ENCODE measurements at regions not wholly inside any gene's neighbourhood (a gene's known extent, or its start where the extent isn't known, plus 50 kb on each side); places are given as distances from the start of the nearest gene placed in this dataset.

DNA sequence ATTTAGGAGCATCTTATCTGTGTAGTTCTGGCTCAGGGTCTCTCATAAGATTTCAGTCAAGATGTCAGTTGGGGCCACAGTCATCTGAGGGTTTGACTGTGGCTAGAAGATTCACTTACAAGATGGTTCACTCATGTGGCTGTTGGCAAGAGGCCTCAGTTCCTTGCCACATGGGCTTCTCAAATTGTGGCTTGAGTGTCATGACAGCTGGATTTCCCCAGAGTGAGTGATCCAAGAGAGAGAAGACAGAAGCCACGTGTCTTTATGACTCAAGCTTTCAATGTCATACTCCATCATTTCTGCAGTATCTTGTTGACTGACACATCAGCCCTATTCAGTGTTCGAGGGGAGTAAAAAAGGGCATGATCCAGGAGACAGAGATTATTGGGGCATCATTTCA is 131.3 kb upstream of the AP1S2 start:
- Histone ChIP-seq H3K36me3 (ENCODE audit: insufficient read depth, low read length) (no peaks in the 10 kb centered on the region), H3K9me3 (ENCODE audit: low read length) (no peaks in the 10 kb centered on the region), H4K20me1 (ENCODE audit: insufficient read depth, low read length) (no peaks in the 10 kb centered on the region), H3K79me2 (ENCODE audit: insufficient read depth, low read depth, low read length) (no peaks in the 10 kb centered on the region), H3K4me2 (ENCODE audit: low read length) (no peak overlapping the region), H3K27ac (ENCODE audit: low read depth, low read length, poor library complexity, severe bottlenecking) (no peak overlapping the region), H2AFZ (ENCODE audit: low read length) (no peak overlapping the region), H3K4me3 (ENCODE audit: low read depth, low read length, poor library complexity, severe bottlenecking) (no peak overlapping the region), H3K4me1 (ENCODE audit: insufficient read depth, low read length, poor library complexity, severe bottlenecking) (peaks cover 11% of the 10 kb centered on the region), H3K9me2 (ENCODE audit: insufficient read depth, low read length) (no peaks in the 10 kb centered on the region)
- intact Hi-C loops (cut with micrococcal nuclease; ENCODE audit: unreplicated experiment): no loop called here
- DNase-seq (ENCODE audit: low spot score): no peak
- ChIA-PET CTCF (ENCODE audit: unreplicated experiment) (no interaction called here), POLR2A (interaction anchor here (1.3 kb wide), 1 partner anchor 10 kb away, joined by 4 read pairs; no protein-coding TSS in a partner anchor)
- BruUV-seq (replicated peaks): no TSS peak
- no peak for TF ChIP-seq EZH2phosphoT487 (IDR thresholded peaks at IDR 0.05; ENCODE audit: borderline replicate concordance, low read depth, low read length)
- TF ChIP-seq, protein P1, sequence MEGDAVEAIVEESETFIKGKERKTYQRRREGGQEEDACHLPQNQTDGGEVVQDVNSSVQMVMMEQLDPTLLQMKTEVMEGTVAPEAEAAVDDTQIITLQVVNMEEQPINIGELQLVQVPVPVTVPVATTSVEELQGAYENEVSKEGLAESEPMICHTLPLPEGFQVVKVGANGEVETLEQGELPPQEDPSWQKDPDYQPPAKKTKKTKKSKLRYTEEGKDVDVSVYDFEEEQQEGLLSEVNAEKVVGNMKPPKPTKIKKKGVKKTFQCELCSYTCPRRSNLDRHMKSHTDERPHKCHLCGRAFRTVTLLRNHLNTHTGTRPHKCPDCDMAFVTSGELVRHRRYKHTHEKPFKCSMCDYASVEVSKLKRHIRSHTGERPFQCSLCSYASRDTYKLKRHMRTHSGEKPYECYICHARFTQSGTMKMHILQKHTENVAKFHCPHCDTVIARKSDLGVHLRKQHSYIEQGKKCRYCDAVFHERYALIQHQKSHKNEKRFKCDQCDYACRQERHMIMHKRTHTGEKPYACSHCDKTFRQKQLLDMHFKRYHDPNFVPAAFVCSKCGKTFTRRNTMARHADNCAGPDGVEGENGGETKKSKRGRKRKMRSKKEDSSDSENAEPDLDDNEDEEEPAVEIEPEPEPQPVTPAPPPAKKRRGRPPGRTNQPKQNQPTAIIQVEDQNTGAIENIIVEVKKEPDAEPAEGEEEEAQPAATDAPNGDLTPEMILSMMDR (conservative IDR thresholded peaks at IDR 0.05; ENCODE audit: low read length): no peak

DNA sequence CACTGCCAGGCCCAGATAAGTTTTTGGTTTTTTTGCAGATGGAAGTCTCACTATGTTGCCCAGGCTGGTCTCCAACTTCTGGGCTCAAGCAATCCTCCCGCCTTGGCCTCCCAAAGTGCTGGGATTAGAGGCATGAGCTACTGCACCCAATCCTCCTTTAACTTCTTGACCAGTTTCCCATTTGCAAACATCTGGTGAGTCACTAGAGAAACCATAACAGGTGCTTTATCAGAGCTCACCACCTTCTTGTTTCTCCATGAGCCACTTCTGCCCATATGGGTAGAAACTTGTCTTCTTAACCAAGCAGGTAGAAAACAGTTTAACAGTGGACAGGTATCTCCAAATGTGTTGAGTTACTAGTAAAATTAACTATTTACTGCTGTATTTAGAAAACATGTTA is 128.4 kb upstream of the AP1S2 start:
- DNase-seq (ENCODE audit: low spot score): no peak
- no peaks in the 10 kb centered on the region for H4K20me1 ChIP-seq (ENCODE audit: insufficient read depth, low read length)
- no peaks in the 10 kb centered on the region for H3K4me1 ChIP-seq (ENCODE audit: insufficient read depth, low read length, poor library complexity, severe bottlenecking)
- no peaks in the 10 kb centered on the region for H3K36me3 ChIP-seq (ENCODE audit: insufficient read depth, low read length)
- no peak overlapping the region for H3K4me3 ChIP-seq (ENCODE audit: low read depth, low read length, poor library complexity, severe bottlenecking)
- no peaks in the 10 kb centered on the region for H3K9me3 ChIP-seq (ENCODE audit: low read length)
- no peak overlapping the region for H2AFZ ChIP-seq (ENCODE audit: low read length)
- no peaks in the 10 kb centered on the region for H3K9me2 ChIP-seq (ENCODE audit: insufficient read depth, low read length)
- TF ChIP-seq, protein P1 (conservative IDR thresholded peaks at IDR 0.05; ENCODE audit: low read length): no peak
- no peak for TF ChIP-seq EZH2phosphoT487 (IDR thresholded peaks at IDR 0.05; ENCODE audit: borderline replicate concordance, low read depth, low read length)
- intact Hi-C loops (cut with micrococcal nuclease; ENCODE audit: unreplicated experiment): no loop called here
- no TSS peak for BruUV-seq (replicated peaks)
- CTCF ChIA-PET (ENCODE audit: unreplicated experiment): no interaction called here
- H3K27ac ChIP-seq (ENCODE audit: low read depth, low read length, poor library complexity, severe bottlenecking): no peak overlapping the region
- no peak overlapping the region for H3K4me2 ChIP-seq (ENCODE audit: low read length)
- no peaks in the 10 kb centered on the region for H3K79me2 ChIP-seq (ENCODE audit: insufficient read depth, low read depth, low read length)
- POLR2A ChIA-PET: interaction anchor here (0.7 kb wide), 2 partner anchors 126 to 263 kb away, joined by 3 to 6 read pairs; no protein-coding TSS in a partner anchor

DNA sequence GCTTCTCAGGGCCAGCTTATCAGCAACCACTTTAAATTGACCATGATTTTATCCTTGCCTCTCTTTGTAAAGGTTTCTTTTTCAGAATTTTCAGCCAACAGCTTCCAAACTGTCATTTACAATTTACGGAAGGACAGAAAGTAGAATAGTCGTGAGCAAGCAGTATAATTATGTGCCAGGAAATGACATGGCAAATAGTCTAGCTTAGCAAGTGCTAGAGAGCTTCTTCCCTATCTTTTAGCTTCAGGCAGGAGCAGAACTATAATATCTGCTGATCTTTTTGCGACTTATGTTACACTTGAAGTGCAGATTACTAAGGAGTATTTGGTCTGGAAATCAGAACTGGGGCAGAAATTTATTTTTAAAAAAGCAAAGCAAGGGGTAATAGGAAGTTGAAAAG is 123.0 kb upstream of the AP1S2 start:
- Histone ChIP-seq H3K79me2 (ENCODE audit: insufficient read depth, low read depth, low read length) (no peaks in the 10 kb centered on the region), H3K4me1 (ENCODE audit: insufficient read depth, low read length, poor library complexity, severe bottlenecking) (no peaks in the 10 kb centered on the region), H2AFZ (ENCODE audit: low read length) (no peak overlapping the region), H3K9me3 (ENCODE audit: low read length) (no peaks in the 10 kb centered on the region), H3K27ac (ENCODE audit: low read depth, low read length, poor library complexity, severe bottlenecking) (no peak overlapping the region), H4K20me1 (ENCODE audit: insufficient read depth, low read length) (no peaks in the 10 kb centered on the region), H3K9me2 (ENCODE audit: insufficient read depth, low read length) (no peaks in the 10 kb centered on the region), H3K4me3 (ENCODE audit: low read depth, low read length, poor library complexity, severe bottlenecking) (no peak overlapping the region), H3K4me2 (ENCODE audit: low read length) (no peak overlapping the region), H3K36me3 (ENCODE audit: insufficient read depth, low read length) (no peaks in the 10 kb centered on the region)
- TF ChIP-seq, protein P1 (conservative IDR thresholded peaks at IDR 0.05; ENCODE audit: low read length): no peak
- TF ChIP-seq EZH2phosphoT487 (IDR thresholded peaks at IDR 0.05; ENCODE audit: borderline replicate concordance, low read depth, low read length): no peak
- ChIA-PET POLR2A (interaction anchor here (0.6 to 0.7 kb wide), 3 partner anchors 139 to 366 kb away, joined by 3 to 6 read pairs (median 3); no protein-coding TSS in a partner anchor), CTCF (ENCODE audit: unreplicated experiment) (no interaction called here)
- intact Hi-C loops (cut with micrococcal nuclease; ENCODE audit: unreplicated experiment): loop anchor here (10.0 kb wide), 1 partner anchor 163 kb away; no protein-coding TSS in a partner anchor
- no TSS peak for BruUV-seq (replicated peaks)
- DNase-seq (ENCODE audit: low spot score): no peak
